ENCODE measurements at regions not wholly inside any gene's neighbourhood (a gene's known extent, or its start where the extent isn't known, plus 50 kb on each side); places are given as distances from the start of the nearest gene placed in this dataset.

- no peaks in the 10 kb centered on the region for H3K79me2 ChIP-seq (ENCODE audit: insufficient read depth, low read depth, low read length)
- no peaks in the 10 kb centered on the region for H3K36me3 ChIP-seq (ENCODE audit: insufficient read depth, low read length)
- H3K9me2 ChIP-seq (ENCODE audit: insufficient read depth, low read length) = no peaks in the 10 kb centered on the region; the same call in 1 of the 2 replicates
- H2AFZ ChIP-seq (ENCODE audit: low read length) = no peak overlapping the region
- intact Hi-C loops (cut with micrococcal nuclease; ENCODE audit: unreplicated experiment) = no loop called here
- no peaks in the 10 kb centered on the region for H3K4me1 ChIP-seq (ENCODE audit: insufficient read depth, low read length, poor library complexity, severe bottlenecking)
- no peak for DNase-seq (ENCODE audit: low spot score)
- H3K4me3 ChIP-seq (ENCODE audit: low read depth, low read length, poor library complexity, severe bottlenecking) = no peak overlapping the region
- BruUV-seq (replicated peaks) = no TSS peak
- ChIA-PET CTCF (ENCODE audit: unreplicated experiment) (no interaction called here), POLR2A (no interaction called here)
- no peak overlapping the region for H3K27ac ChIP-seq (ENCODE audit: low read depth, low read length, poor library complexity, severe bottlenecking)
- no peak overlapping the region for H3K4me2 ChIP-seq (ENCODE audit: low read length)
- no peaks in the 10 kb centered on the region for H4K20me1 ChIP-seq (ENCODE audit: insufficient read depth, low read length)
- TF ChIP-seq EZH2phosphoT487 (IDR thresholded peaks at IDR 0.05; ENCODE audit: borderline replicate concordance, low read depth, low read length) (no peak), CTCF (conservative IDR thresholded peaks at IDR 0.05; ENCODE audit: low read length) (no peak)
- H3K9me3 ChIP-seq (ENCODE audit: low read length) = no peaks in the 10 kb centered on the region
Observed at GRCh38 chr3:175902226-175902625, 1043.1 kb downstream of the NAALADL2 start.

- intact Hi-C loops (cut with micrococcal nuclease; ENCODE audit: unreplicated experiment) = no loop called here
- Histone ChIP-seq H3K79me2 (ENCODE audit: insufficient read depth, low read depth, low read length) (no peaks in the 10 kb centered on the region), H2AFZ (ENCODE audit: low read length) (no peak overlapping the region), H3K27ac (ENCODE audit: low read depth, low read length, poor library complexity, severe bottlenecking) (no peak overlapping the region), H3K4me2 (ENCODE audit: low read length) (no peak overlapping the region), H3K9me3 (ENCODE audit: low read length) (no peaks in the 10 kb centered on the region), H3K36me3 (ENCODE audit: insufficient read depth, low read length) (no peaks in the 10 kb centered on the region), H3K4me1 (ENCODE audit: insufficient read depth, low read length, poor library complexity, severe bottlenecking) (no peaks in the 10 kb centered on the region), H3K9me2 (ENCODE audit: insufficient read depth, low read length) (no peaks in the 10 kb centered on the region; the same call in 1 of the 2 replicates), H4K20me1 (ENCODE audit: insufficient read depth, low read length) (no peaks in the 10 kb centered on the region), H3K4me3 (ENCODE audit: low read depth, low read length, poor library complexity, severe bottlenecking) (no peak overlapping the region)
- no peak for TF ChIP-seq CTCF (conservative IDR thresholded peaks at IDR 0.05; ENCODE audit: low read length)
- no peak for TF ChIP-seq EZH2phosphoT487 (IDR thresholded peaks at IDR 0.05; ENCODE audit: borderline replicate concordance, low read depth, low read length)
- no TSS peak for BruUV-seq (replicated peaks)
- ChIA-PET CTCF (ENCODE audit: unreplicated experiment) (interaction anchor here (0.5 kb wide), 1 partner anchor 540 kb away, joined by 3 read pairs; no protein-coding TSS in a partner anchor), POLR2A (interaction anchor here (0.7 kb wide), 1 partner anchor 387 kb away, joined by 3 read pairs; no protein-coding TSS in a partner anchor)
- no peak for DNase-seq (ENCODE audit: low spot score)
Observed at GRCh38 chr3:175898194-175898593, 1039.1 kb downstream of the NAALADL2 start.

- no peak overlapping the region for H2AFZ ChIP-seq (ENCODE audit: low read length)
- TF ChIP-seq CTCF (conservative IDR thresholded peaks at IDR 0.05; ENCODE audit: low read length) (no peak), EZH2phosphoT487 (IDR thresholded peaks at IDR 0.05; ENCODE audit: borderline replicate concordance, low read depth, low read length) (no peak)
- no peak for DNase-seq (ENCODE audit: low spot score)
- no peaks in the 10 kb centered on the region for H4K20me1 ChIP-seq (ENCODE audit: insufficient read depth, low read length)
- no peaks in the 10 kb centered on the region for H3K36me3 ChIP-seq (ENCODE audit: insufficient read depth, low read length)
- H3K4me2 ChIP-seq (ENCODE audit: low read length) = no peak overlapping the region
- POLR2A ChIA-PET = interaction anchor here (0.6 kb wide), 1 partner anchor 103 kb away, joined by 6 read pairs; no protein-coding TSS in a partner anchor
- CTCF ChIA-PET (ENCODE audit: unreplicated experiment) = interaction anchor here (0.6 kb wide), 1 partner anchor 139 kb away, joined by 6 read pairs; no protein-coding TSS in a partner anchor
- no TSS peak for BruUV-seq (replicated peaks)
- intact Hi-C loops (cut with micrococcal nuclease; ENCODE audit: unreplicated experiment) = no loop called here
- no peak overlapping the region for H3K4me3 ChIP-seq (ENCODE audit: low read depth, low read length, poor library complexity, severe bottlenecking)
- no peaks in the 10 kb centered on the region for H3K9me3 ChIP-seq (ENCODE audit: low read length)
- no peaks in the 10 kb centered on the region for H3K4me1 ChIP-seq (ENCODE audit: insufficient read depth, low read length, poor library complexity, severe bottlenecking)
- no peaks in the 10 kb centered on the region for H3K79me2 ChIP-seq (ENCODE audit: insufficient read depth, low read depth, low read length)
- no peak overlapping the region for H3K27ac ChIP-seq (ENCODE audit: low read depth, low read length, poor library complexity, severe bottlenecking)
- no peaks in the 10 kb centered on the region; the same call in 1 of the 2 replicates for H3K9me2 ChIP-seq (ENCODE audit: insufficient read depth, low read length)
Observed at GRCh38 chr3:175896655-175897054, 1037.5 kb downstream of the NAALADL2 start.
